A549 (cell line): ENCODE measurements at regions not wholly inside any gene's neighbourhood (a gene's known extent, or its start where the extent isn't known, plus 50 kb on each side); places are given as distances from the start of the nearest gene placed in this dataset.

Experiments used
- ATAC-seq, 2 experiments: fragments of 200-7000 bp in 1 of 2; fragments of >200 bp in 1 of 2; cut with Nextera tagmentation in 1 of 2; cut with Tn5 transposase in 1 of 2; 3 replicates each; pipeline versions ENCODE4 v1.8.0 to v1.9.1; 2018 to 2020; ENCODE audit warnings: mild to moderate bottlenecking in 1 of 2, moderate library complexity in 1 of 2
- CTCF ChIA-PET: fragments of 300-600 bp; sonication (Branson Sonifier 250); formaldehyde crosslinking; extraction: SDS; loops from one replicate; lab custom pipeline; 2021; ENCODE audit warnings: antibody characterized with exemption, inconsistent platforms; lab: Yijun Ruan, JAX
- POLR2A ChIA-PET: fragments of 350-600 bp; formaldehyde crosslinking; extraction: SDS; loops from one replicate; lab custom pipeline; 2021; ENCODE audit warnings: antibody characterized with exemption, inconsistent platforms; lab: Yijun Ruan, JAX
- DNase-seq, 2 experiments: peaks; one replicate each; pipeline versions ENCODE4 v3.0.0 to v3.0.0-alpha.2; 2011 to 2016; ENCODE audit warnings: low read depth in 1 of 2, low spot score in 1 of 2
- FAIRE-seq: peaks from 2 replicates; lab custom pipeline; 2011; peaks lifted over from hg19 to GRCh38; lab: Jason Lieb, UNC
- H3K27ac ChIP-seq, 2 experiments: fragments of >200 bp; sonication (Bioruptor Twin); formaldehyde crosslinking; 3 replicates each; pipeline ENCODE4 v1.5.1; 2016 to 2017
- H3K4me1 ChIP-seq: fragments of >200 bp; sonication (Bioruptor Twin); formaldehyde crosslinking; 3 replicates; pipeline ENCODE4 v1.6.1; 2016
- H3K4me2 ChIP-seq: fragments of >200 bp; sonication (Bioruptor Twin); formaldehyde crosslinking; 3 replicates; pipeline ENCODE4 v1.6.1; 2016
- H3K4me3 ChIP-seq: fragments of >200 bp; sonication (Bioruptor Twin); formaldehyde crosslinking; 3 replicates; pipeline ENCODE4 v1.5.1; 2016
- H3K9me3 ChIP-seq: fragments of >200 bp; sonication (Bioruptor Twin); formaldehyde crosslinking; 3 replicates; pipeline ENCODE4 v1.6.1; 2016
- CBX2 ChIP-seq: fragments of 200-600 bp; sonication (generic); IDR thresholded peaks from 2 replicates; pipeline ENCODE4 v1.6.1; 2016; ENCODE audit warnings: low read depth, mild to moderate bottlenecking, borderline replicate concordance
- CBX8 ChIP-seq: fragments of 200-600 bp; sonication (generic); IDR thresholded peaks from 2 replicates; pipeline ENCODE4 v1.6.1; 2016
- CHD2 ChIP-seq: fragments of 150-350 bp; IDR thresholded peaks from 2 replicates; pipeline ENCODE4 v1.6.1; 2014; ENCODE audit warnings: low read length; ENCODE audit not compliant: partially characterized antibody
- EHF ChIP-seq: fragments of 250-450 bp; sonication (Bioruptor Pico); IDR thresholded peaks from 2 replicates; pipeline ENCODE4 v1.5.0; 2020; ENCODE audit warnings: mild to moderate bottlenecking
- EP300 ChIP-seq, 2 experiments: fragments of >200 bp; sonication (Bioruptor Twin); formaldehyde crosslinking; IDR thresholded peaks; 2 replicates in 1 of 2; 3 replicates in 1 of 2; pipeline ENCODE4 v1.6.1; 2016 to 2017
- FOSL2 ChIP-seq, 2 experiments: fragments of 450-650 bp in 1 of 2; fragments of >200 bp in 1 of 2; sonication (Bioruptor Twin) in 1 of 2; formaldehyde crosslinking; IDR thresholded peaks; 2 replicates each; pipeline versions ENCODE4 v1.5.0 to v1.6.1; 2016 to 2020; ENCODE audit warnings: mild to moderate bottlenecking in 1 of 2, moderate library complexity in 1 of 2
- FOXS1 ChIP-seq: fragments of 250-450 bp; sonication (Bioruptor Pico); IDR thresholded peaks from 2 replicates; pipeline ENCODE4 v1.5.0; 2020; ENCODE audit warnings: mild to moderate bottlenecking, moderate library complexity
- GATA3 ChIP-seq: IDR thresholded peaks from 2 replicates; pipeline ENCODE4 v1.6.1; 2012; ENCODE audit warnings: borderline replicate concordance
- HDAC2 ChIP-seq: fragments of 200-600 bp; sonication (generic); IDR thresholded peaks from 2 replicates; pipeline ENCODE4 v1.6.1; 2016
- HEYL ChIP-seq: fragments of 250-450 bp; sonication (Bioruptor Pico); IDR thresholded peaks from 2 replicates; pipeline ENCODE4 v1.8.0; 2021; ENCODE audit warnings: mild to moderate bottlenecking, moderate library complexity
- HOXA7 ChIP-seq: fragments of 250-450 bp; sonication (Bioruptor Pico); IDR thresholded peaks from 2 replicates; pipeline ENCODE4 v1.5.0; 2020; ENCODE audit warnings: mild to moderate bottlenecking, moderate library complexity
- HOXB13 ChIP-seq: fragments of 250-450 bp; sonication (Bioruptor Pico); IDR thresholded peaks from 2 replicates; pipeline ENCODE4 v1.5.0; 2020; ENCODE audit warnings: low read depth, mild to moderate bottlenecking, moderate library complexity
- JUN ChIP-seq, 2 experiments: fragments of >200 bp; sonication (Bioruptor Twin); formaldehyde crosslinking; IDR thresholded peaks; 2 replicates in 1 of 2; 3 replicates in 1 of 2; pipeline ENCODE4 v1.6.1; 2016 to 2017
- NR3C1 ChIP-seq: fragments of >200 bp; sonication (Bioruptor Twin); formaldehyde crosslinking; IDR thresholded peaks from 3 replicates; pipeline ENCODE4 v1.6.1; 2017
- POLR2AphosphoS2 ChIP-seq: conservative IDR thresholded peaks from 2 replicates; pipeline ENCODE4 v1.6.1; 2012; ENCODE audit warnings: low read length, improper control_type of control experiment, inconsistent platforms
- RARB ChIP-seq: fragments of 250-450 bp; sonication (Bioruptor Pico); IDR thresholded peaks from 2 replicates; pipeline ENCODE4 v1.8.0; 2021; ENCODE audit warnings: mild to moderate bottlenecking, moderate library complexity
- SMC3 ChIP-seq: fragments of >200 bp; sonication (Bioruptor Twin); formaldehyde crosslinking; IDR thresholded peaks from 3 replicates; pipeline ENCODE4 v1.6.1; 2018; ENCODE audit warnings: inconsistent platforms
- SREBF2 ChIP-seq: fragments of 450-650 bp; IDR thresholded peaks from 2 replicates; pipeline ENCODE4 v1.6.1; 2014; ENCODE audit warnings: mild to moderate bottlenecking, moderate library complexity
- TFCP2L1 ChIP-seq: fragments of 250-450 bp; sonication (Bioruptor Pico); IDR thresholded peaks from 2 replicates; pipeline ENCODE4 v1.5.0; 2021; ENCODE audit warnings: mild to moderate bottlenecking
- TP53 ChIP-seq: fragments of 250-450 bp; sonication (Bioruptor Pico); IDR thresholded peaks from 2 replicates; pipeline ENCODE4 v1.5.0; 2021; ENCODE audit warnings: mild to moderate bottlenecking, moderate library complexity
- ZC3H11A ChIP-seq: fragments of 450-650 bp; IDR thresholded peaks from 2 replicates; pipeline ENCODE4 v1.6.1; 2014; ENCODE audit warnings: antibody characterized with exemption, mild to moderate bottlenecking
- ZSCAN20 ChIP-seq: fragments of 250-450 bp; sonication (Bioruptor Pico); IDR thresholded peaks from 2 replicates; pipeline ENCODE4 v1.8.0; 2022; ENCODE audit warnings: mild to moderate bottlenecking, moderate library complexity
- WGBS: methylation state at CpG from one replicate; pipeline ENCODE4 v1.1.6; 2017; ENCODE audit errors: missing lambda C conversion rate; 5-methylcytosine and 5-hydroxymethylcytosine counted together
- TF ChIP-seq, protein P1 (sequence below): fragments of >200 bp; sonication (Bioruptor Twin); formaldehyde crosslinking; IDR thresholded peaks from 2 replicates; pipeline ENCODE4 v1.6.1; 2016
- TF ChIP-seq, protein P2 (sequence below): fragments of 250-450 bp; sonication (Bioruptor Pico); IDR thresholded peaks from 2 replicates; pipeline ENCODE4 v1.5.0; 2021; ENCODE audit warnings: mild to moderate bottlenecking, moderate library complexity, borderline replicate concordance
- TF ChIP-seq, protein P3 (sequence below): fragments of >200 bp; sonication (Bioruptor Twin); formaldehyde crosslinking; IDR thresholded peaks from 3 replicates; pipeline ENCODE4 v1.5.1; 2016
- TF ChIP-seq, protein P4 (sequence below): fragments of 450-650 bp; IDR thresholded peaks from 2 replicates; pipeline ENCODE4 v1.6.1; 2014; ENCODE audit warnings: antibody characterized with exemption
- TF ChIP-seq, protein P5 (sequence below): IDR thresholded peaks from 2 replicates; pipeline ENCODE4 v1.6.1; 2012; ENCODE audit warnings: low read depth, borderline replicate concordance

DNA sequence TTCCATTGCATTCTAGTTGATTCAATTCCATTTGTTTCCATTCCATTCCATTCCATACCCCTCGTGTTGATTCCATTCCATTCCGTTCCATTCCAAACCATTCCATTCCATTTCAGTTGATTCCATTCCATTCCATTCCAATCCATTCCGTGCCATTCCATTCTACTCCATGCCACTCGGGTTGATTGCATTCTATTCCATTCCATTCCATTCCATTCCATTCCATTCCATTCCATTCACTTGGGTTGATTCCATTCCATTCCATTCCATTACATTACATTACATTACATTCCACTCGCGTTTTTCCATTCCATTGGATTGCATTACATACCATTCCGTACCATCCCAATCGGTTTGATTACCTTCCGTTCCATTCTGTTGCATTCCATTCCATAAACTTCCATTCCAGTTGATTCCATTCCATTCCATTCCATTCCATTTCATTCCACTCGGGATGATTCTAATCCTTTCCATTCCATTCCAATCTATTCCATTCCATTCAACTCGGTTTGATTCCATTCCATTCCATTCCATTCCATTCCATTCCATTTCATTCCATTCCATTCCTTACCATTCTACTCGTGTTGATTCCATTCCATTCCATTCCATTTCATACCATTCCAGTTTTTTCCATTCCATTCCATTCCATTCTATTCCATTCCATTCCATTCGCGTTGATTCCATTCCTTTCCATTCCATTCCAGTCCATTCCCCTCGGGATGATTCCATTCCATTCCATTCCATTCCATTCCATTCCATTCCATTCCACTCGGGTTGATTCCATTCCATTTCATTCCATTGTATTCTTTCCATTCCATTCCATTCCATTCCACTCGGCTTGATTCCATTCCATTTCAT, 1140.4 kb downstream of the RPIA start (continued):
- TF ChIP-seq, protein P1, sequence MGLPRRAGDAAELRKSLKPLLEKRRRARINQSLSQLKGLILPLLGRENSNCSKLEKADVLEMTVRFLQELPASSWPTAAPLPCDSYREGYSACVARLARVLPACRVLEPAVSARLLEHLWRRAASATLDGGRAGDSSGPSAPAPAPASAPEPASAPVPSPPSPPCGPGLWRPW, result no peak
- TF ChIP-seq ZSCAN20 (CRISPR knock-in tag) (no peak), EHF (no peak), SREBF2 (no peak)

DNA sequence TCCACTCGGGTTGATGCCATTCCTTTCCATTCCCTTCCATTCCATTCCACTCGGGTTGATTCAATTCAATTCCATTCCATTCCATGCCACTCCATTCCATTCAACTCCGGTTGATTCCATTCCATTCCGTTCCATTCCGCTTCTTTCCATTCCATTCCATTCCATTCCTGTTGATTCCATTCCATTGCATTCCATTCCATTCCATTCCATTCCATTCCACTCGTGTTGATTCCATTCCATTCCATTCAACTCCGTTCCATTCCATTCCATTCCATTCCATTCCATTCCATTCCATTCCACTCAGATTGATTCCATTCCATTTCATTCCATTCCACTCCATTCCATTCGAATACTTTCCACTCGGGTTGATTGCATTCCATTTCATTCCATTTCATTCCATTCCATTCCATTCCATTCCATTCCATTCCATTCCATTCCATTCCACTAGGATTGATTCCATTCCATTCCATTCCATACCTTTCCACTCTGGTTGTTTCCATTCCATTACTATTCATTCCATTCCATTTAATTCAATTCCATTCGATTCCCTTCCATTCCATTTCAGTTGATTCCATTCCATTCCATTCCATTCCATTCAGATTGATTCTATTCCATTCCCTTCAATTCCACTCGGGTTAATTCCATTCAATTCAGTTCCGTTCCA, 1141.8 kb downstream of the RPIA start:
- no peak overlapping the region for H3K4me2 ChIP-seq
- 5% methylated on average over 12 of the region's 12 CpGs for WGBS
- no peak for FAIRE-seq

DNA sequence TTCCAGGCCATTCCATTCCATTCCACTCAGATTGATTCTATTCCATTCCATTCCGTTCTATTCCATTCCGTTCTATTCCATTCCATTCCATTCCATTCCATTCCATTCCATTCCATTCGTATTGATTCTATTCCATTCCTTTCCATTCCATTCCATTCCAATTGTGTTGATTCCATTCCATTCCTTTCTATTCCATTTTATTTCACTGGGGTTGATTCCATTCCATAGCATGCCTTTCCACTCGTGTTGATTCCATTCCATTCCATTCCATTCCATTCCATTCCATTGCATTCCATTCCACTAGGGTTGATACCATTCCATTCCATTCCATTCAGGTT, 1142.3 kb downstream of the RPIA start:
- no peak for TF ChIP-seq TP53
- TF ChIP-seq FOXS1 (CRISPR knock-in tag), result no peak
- no peak for TF ChIP-seq GATA3
- no peak for TF ChIP-seq SREBF2
- no peak for TF ChIP-seq FOSL2 (IDR thresholded peaks at IDR 0.05)
- TF ChIP-seq FOSL2 (CRISPR knock-in tag; IDR thresholded peaks at IDR 0.05), result no peak
- TF ChIP-seq EP300 (IDR thresholded peaks at IDR 0.05), result no peak
- TF ChIP-seq ZC3H11A, result no peak
- no peak for TF ChIP-seq HOXB13 (CRISPR knock-in tag)
- TF ChIP-seq, all 56 proteins: peak for 0
- ChIA-PET POLR2A (no interaction called here), CTCF (no interaction called here)
- no peak for FAIRE-seq
- Histone ChIP-seq H3K27ac (no peak overlapping the region), H3K4me3 (no peak overlapping the region), H3K4me1 (no peaks in the 10 kb centered on the region), H3K4me2 (no peak overlapping the region), H3K9me3 (peaks cover 50% of the 10 kb centered on the region)
- DNase-seq, result no peak
- no peak for ATAC-seq
- WGBS, result 3% methylated on average over 4 of the region's 4 CpGs

More for the DNA sequence above, 1141.8 kb downstream of the RPIA start:
- Histone ChIP-seq H3K9me3 (peaks cover 45% of the 10 kb centered on the region), H3K4me1 (no peaks in the 10 kb centered on the region), H3K27ac (no peak overlapping the region), H3K4me3 (no peak overlapping the region)
- CTCF ChIA-PET, result no interaction called here
- DNase-seq (peak in 1 of 2 experiments; percentile 31), ATAC-seq (peak; percentile 70 to 73)
- TF ChIP-seq CHD2, result no peak
- POLR2A ChIA-PET, result no interaction called here

DNA sequence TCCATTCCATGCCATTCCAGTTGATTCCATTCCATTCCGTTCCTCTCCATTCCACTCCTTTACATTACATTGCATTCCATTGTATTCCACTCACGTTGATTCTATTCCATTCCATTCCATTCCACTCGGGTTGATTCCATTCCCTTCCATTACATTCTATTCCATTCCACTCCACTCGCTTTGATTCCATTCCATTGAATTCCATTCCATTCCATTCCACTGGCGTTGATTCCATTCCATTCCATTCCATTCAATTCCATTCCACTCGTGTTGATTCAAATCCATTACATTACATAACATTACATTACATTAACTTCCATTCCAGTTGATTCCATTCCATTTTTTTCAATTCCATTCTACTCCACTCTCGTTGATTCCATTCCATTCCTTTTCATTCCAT, 1142.8 kb downstream of the RPIA start:
- WGBS, result under 1% methylated on average over 7 of the region's 7 CpGs
- DNase-seq (no peak), ATAC-seq (no peak), FAIRE-seq (no peak)
- no peak overlapping the region for H3K27ac ChIP-seq
- TF ChIP-seq, protein P1, result no peak
- no peak for TF ChIP-seq HDAC2
- TF ChIP-seq FOXS1 (CRISPR knock-in tag), result no peak
- TF ChIP-seq, protein P2, sequence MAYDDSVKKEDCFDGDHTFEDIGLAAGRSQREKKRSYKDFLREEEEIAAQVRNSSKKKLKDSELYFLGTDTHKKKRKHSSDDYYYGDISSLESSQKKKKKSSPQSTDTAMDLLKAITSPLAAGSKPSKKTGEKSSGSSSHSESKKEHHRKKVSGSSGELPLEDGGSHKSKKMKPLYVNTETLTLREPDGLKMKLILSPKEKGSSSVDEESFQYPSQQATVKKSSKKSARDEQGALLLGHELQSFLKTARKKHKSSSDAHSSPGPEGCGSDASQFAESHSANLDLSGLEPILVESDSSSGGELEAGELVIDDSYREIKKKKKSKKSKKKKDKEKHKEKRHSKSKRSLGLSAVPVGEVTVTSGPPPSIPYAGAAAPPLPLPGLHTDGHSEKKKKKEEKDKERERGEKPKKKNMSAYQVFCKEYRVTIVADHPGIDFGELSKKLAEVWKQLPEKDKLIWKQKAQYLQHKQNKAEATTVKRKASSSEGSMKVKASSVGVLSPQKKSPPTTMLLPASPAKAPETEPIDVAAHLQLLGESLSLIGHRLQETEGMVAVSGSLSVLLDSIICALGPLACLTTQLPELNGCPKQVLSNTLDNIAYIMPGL (CRISPR knock-in tag), result no peak
- no peak for TF ChIP-seq JUN (IDR thresholded peaks at IDR 0.05)
- no peak for TF ChIP-seq SMC3
- TF ChIP-seq, protein P3, sequence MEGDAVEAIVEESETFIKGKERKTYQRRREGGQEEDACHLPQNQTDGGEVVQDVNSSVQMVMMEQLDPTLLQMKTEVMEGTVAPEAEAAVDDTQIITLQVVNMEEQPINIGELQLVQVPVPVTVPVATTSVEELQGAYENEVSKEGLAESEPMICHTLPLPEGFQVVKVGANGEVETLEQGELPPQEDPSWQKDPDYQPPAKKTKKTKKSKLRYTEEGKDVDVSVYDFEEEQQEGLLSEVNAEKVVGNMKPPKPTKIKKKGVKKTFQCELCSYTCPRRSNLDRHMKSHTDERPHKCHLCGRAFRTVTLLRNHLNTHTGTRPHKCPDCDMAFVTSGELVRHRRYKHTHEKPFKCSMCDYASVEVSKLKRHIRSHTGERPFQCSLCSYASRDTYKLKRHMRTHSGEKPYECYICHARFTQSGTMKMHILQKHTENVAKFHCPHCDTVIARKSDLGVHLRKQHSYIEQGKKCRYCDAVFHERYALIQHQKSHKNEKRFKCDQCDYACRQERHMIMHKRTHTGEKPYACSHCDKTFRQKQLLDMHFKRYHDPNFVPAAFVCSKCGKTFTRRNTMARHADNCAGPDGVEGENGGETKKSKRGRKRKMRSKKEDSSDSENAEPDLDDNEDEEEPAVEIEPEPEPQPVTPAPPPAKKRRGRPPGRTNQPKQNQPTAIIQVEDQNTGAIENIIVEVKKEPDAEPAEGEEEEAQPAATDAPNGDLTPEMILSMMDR, result no peak
- TF ChIP-seq TFCP2L1 (CRISPR knock-in tag), result no peak
- TF ChIP-seq HOXA7 (CRISPR knock-in tag), result no peak
- TF ChIP-seq POLR2AphosphoS2, result no peak
- TF ChIP-seq RARB (CRISPR knock-in tag), result no peak
- TF ChIP-seq, protein P4, sequence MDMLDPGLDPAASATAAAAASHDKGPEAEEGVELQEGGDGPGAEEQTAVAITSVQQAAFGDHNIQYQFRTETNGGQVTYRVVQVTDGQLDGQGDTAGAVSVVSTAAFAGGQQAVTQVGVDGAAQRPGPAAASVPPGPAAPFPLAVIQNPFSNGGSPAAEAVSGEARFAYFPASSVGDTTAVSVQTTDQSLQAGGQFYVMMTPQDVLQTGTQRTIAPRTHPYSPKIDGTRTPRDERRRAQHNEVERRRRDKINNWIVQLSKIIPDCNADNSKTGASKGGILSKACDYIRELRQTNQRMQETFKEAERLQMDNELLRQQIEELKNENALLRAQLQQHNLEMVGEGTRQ, result no peak
- no peak for TF ChIP-seq HEYL (CRISPR knock-in tag)
- no peak for TF ChIP-seq NR3C1
- TF ChIP-seq ZC3H11A, result no peak
- TF ChIP-seq CBX8, result no peak
- TF ChIP-seq, protein P5, sequence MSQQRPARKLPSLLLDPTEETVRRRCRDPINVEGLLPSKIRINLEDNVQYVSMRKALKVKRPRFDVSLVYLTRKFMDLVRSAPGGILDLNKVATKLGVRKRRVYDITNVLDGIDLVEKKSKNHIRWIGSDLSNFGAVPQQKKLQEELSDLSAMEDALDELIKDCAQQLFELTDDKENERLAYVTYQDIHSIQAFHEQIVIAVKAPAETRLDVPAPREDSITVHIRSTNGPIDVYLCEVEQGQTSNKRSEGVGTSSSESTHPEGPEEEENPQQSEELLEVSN, result no peak
- TF ChIP-seq CBX2, result no peak
- POLR2A ChIA-PET, result no interaction called here
- no peaks in the 10 kb centered on the region for H3K4me1 ChIP-seq
- no peak overlapping the region for H3K4me3 ChIP-seq
- H3K9me3 ChIP-seq, result peaks cover 47% of the 10 kb centered on the region
- CTCF ChIA-PET, result no interaction called here
- H3K4me2 ChIP-seq, result no peak overlapping the region
